DND-41 (cell line): ENCODE measurements at regions not wholly inside any gene's neighbourhood (a gene's known extent, or its start where the extent isn't known, plus 50 kb on each side); places are given as distances from the start of the nearest gene placed in this dataset.

Experiments
- ATAC-seq: fragments of 200-7000 bp; cut with Tn5 transposase; 3 replicates; pipeline ENCODE4 v1.9.1; 2021; ENCODE audit warnings: low read depth; ENCODE audit not compliant: insufficient read depth
- DNase-seq: peaks from one replicate; pipeline ENCODE4 v3.0.0-alpha.2; 2020
- H2AFZ ChIP-seq: 2 replicates; pipeline ENCODE4 v1.6.0; 2012; ENCODE audit warnings: low read depth, low read length
- H3K27ac ChIP-seq: 2 replicates; pipeline ENCODE4 v1.5.1; 2012; ENCODE audit warnings: low read length, inconsistent platforms
- H3K27me3 ChIP-seq: fragments of 200-600 bp; sonication (generic); 2 replicates; pipeline ENCODE4 v1.6.0; 2012; ENCODE audit warnings: low read length, mild to moderate bottlenecking, inconsistent platforms; ENCODE audit not compliant: insufficient read depth, poor library complexity
- H3K36me3 ChIP-seq: 2 replicates; pipeline ENCODE4 v1.5.1; 2012; ENCODE audit warnings: low read length, inconsistent platforms; ENCODE audit not compliant: insufficient read depth
- H3K4me1 ChIP-seq: 2 replicates; pipeline ENCODE4 v1.5.1; 2012; ENCODE audit warnings: mild to moderate bottlenecking, low read length; ENCODE audit not compliant: insufficient read depth
- H3K4me2 ChIP-seq: 2 replicates; pipeline ENCODE4 v1.6.0; 2012; ENCODE audit warnings: mild to moderate bottlenecking, moderate library complexity, low read length, inconsistent platforms; ENCODE audit not compliant: insufficient read depth
- H3K4me3 ChIP-seq, 2 experiments: fragments of 200-600 bp in 1 of 2; shearing (Covaris generic) in 1 of 2; 2 replicates each; pipeline ENCODE4 v1.5.1; 2012 to 2016; ENCODE audit warnings: inconsistent platforms in 2 of 2, low read length in 2 of 2, mild to moderate bottlenecking in 2 of 2, low read depth in 1 of 2, moderate library complexity in 1 of 2
- H3K79me2 ChIP-seq: 2 replicates; pipeline ENCODE4 v1.6.0; 2012; ENCODE audit warnings: low read length, inconsistent platforms; ENCODE audit not compliant: insufficient read depth
- H3K9ac ChIP-seq: 2 replicates; pipeline ENCODE4 v1.6.0; 2012; ENCODE audit warnings: low read depth, mild to moderate bottlenecking, inconsistent platforms, low read length, moderate library complexity
- H3K9me3 ChIP-seq: 2 replicates; pipeline ENCODE4 v1.5.1; 2012; ENCODE audit warnings: low read length, moderate library complexity, mild to moderate bottlenecking, inconsistent platforms; ENCODE audit not compliant: insufficient read depth, severe bottlenecking
- H4K20me1 ChIP-seq: 2 replicates; pipeline ENCODE4 v1.6.0; 2012; ENCODE audit warnings: low read length; ENCODE audit not compliant: insufficient read depth
- CTCF ChIP-seq: IDR thresholded peaks from 2 replicates; pipeline ENCODE4 v1.5.1; 2012; ENCODE audit warnings: borderline replicate concordance, low read length, moderate library complexity, mild to moderate bottlenecking; ENCODE audit not compliant: poor library complexity, severe bottlenecking; ENCODE audit errors: extremely low read depth
- EZH2 ChIP-seq: IDR thresholded peaks from 3 replicates; pipeline ENCODE4 v1.6.1; 2012; ENCODE audit warnings: borderline replicate concordance, low read depth, mild to moderate bottlenecking, moderate library complexity, low read length, inconsistent platforms; ENCODE audit not compliant: severe bottlenecking

DNA sequence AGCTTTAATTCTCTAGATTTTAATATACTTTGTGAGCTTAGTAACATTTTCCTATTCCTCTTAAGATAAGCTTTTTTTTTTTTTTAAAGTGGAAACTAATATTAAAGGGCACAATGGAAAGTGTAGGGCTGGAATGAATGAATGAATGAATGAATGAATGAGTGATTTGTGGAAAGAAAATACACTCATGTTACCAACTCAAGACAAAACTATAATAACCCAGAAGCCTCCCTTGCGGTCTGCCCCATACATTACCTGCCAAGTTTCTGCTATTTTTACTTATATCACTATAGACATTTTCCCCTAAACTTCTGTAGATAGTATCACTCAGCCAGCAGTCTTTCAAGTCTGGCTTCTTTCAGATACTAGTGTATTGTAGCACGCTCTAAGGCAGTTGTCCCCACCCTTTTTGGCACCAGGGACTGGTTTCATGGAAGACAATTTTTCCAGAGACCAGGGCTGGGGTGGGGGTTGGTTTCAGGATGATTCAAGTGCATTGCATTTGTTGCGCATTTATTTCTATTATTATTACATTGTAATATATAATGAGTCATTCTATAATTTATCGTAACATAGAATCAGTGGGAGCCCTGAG, 932.2 kb downstream of the TBC1D22A start:
- TF ChIP-seq CTCF = no peak
- no peak for TF ChIP-seq EZH2
- H3K4me3 ChIP-seq = no peak overlapping the region
- no peaks in the 10 kb centered on the region for H4K20me1 ChIP-seq
- no peak overlapping the region for H3K9ac ChIP-seq
- no peaks in the 10 kb centered on the region for H3K27me3 ChIP-seq
- H3K4me2 ChIP-seq = no peak overlapping the region
- ATAC-seq = no peak
- no peak overlapping the region for H2AFZ ChIP-seq
- no peaks in the 10 kb centered on the region for H3K9me3 ChIP-seq
- no peak overlapping the region for H3K27ac ChIP-seq
- DNase-seq = no peak
- H3K36me3 ChIP-seq = no peaks in the 10 kb centered on the region
- H3K4me1 ChIP-seq = no peaks in the 10 kb centered on the region
- no peaks in the 10 kb centered on the region for H3K79me2 ChIP-seq

DNA sequence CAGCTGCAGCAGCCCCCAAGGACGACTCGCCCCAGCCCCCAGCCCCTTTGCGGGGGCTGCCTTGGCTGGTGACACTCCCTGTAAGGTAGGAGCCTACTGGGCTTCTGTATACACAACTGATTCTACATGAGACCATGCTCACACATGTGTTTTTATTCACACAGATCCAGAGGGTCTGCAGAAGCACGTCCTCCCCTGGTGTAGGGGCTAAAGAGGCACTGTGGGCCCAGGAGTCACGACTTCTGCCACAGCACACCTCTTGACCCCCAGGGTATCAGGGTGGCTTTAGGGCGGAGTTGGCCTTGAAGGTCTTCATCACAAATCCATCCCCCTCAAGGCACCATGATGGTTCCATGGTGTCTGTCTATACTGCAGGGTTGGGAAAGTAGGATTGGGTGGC, 931.2 kb downstream of the TBC1D22A start:
- TF ChIP-seq EZH2 = no peak
- no peak for TF ChIP-seq CTCF
- no peak overlapping the region for H2AFZ ChIP-seq
- no peaks in the 10 kb centered on the region for H3K4me1 ChIP-seq
- no peaks in the 10 kb centered on the region for H3K9me3 ChIP-seq
- no peak for DNase-seq
- no peak overlapping the region for H3K27ac ChIP-seq
- no peak for ATAC-seq
- no peaks in the 10 kb centered on the region for H3K27me3 ChIP-seq
- no peak overlapping the region for H3K4me2 ChIP-seq
- H4K20me1 ChIP-seq = no peaks in the 10 kb centered on the region
- no peak overlapping the region for H3K9ac ChIP-seq
- no peaks in the 10 kb centered on the region for H3K36me3 ChIP-seq
- H3K79me2 ChIP-seq = no peaks in the 10 kb centered on the region
- no peak overlapping the region for H3K4me3 ChIP-seq

DNA sequence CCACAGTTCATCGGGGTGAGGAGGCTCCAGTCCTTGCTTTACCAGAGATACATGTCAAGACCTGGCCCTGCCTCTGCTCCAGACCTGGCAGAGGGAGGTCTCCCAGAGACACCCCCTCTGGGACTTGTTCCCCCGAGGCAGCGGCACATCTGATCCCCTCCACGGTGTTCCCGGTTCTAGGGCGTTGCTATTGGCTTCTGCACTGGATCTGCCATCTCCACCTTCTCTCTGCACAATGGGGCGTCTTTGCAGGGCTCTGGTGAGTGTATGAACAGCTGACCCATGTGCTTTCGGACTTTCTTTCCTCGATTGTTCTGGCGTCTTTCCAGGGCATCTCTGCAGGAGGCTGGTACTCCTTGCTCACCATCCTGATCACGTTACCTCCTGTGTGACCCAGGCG, 930.4 kb downstream of the TBC1D22A start:
- ATAC-seq = no peak
- no peak overlapping the region for H3K4me3 ChIP-seq
- no peaks in the 10 kb centered on the region for H3K27me3 ChIP-seq
- no peak overlapping the region for H2AFZ ChIP-seq
- TF ChIP-seq EZH2 (no peak), CTCF (no peak)
- H3K9ac ChIP-seq = no peak overlapping the region
- no peak overlapping the region for H3K27ac ChIP-seq
- H3K36me3 ChIP-seq = no peaks in the 10 kb centered on the region
- no peaks in the 10 kb centered on the region for H3K4me1 ChIP-seq
- DNase-seq = no peak
- H4K20me1 ChIP-seq = no peaks in the 10 kb centered on the region
- H3K4me2 ChIP-seq = no peak overlapping the region
- H3K9me3 ChIP-seq = no peaks in the 10 kb centered on the region
- H3K79me2 ChIP-seq = no peaks in the 10 kb centered on the region
